NCI-H1417 (cell line): ENCODE measurements at regions not wholly inside any gene's neighbourhood (a gene's known extent, or its start where the extent isn't known, plus 50 kb on each side); places are given as distances from the start of the nearest gene placed in this dataset.
"Not testable (repeated sequence)": the region's sequence is repeated elsewhere in the genome, so short reads cannot be mapped to it uniquely, and the experiment has no call there.

Experiments
- DNase-seq, 3 experiments: peaks; one replicate each; lab custom pipeline; 2025; lab: John Stamatoyannopoulos, UW

GRCh38 chr13:50596776-50597203 lies 246.7 kb downstream of the DLEU7 start:
- DNase-seq = peak in 2 of 3 experiments; percentile 19 to 63

GRCh38 chr13:50598338-50598737 lies 245.2 kb downstream of the DLEU7 start:
- no peak for DNase-seq

- no peak for DNase-seq
Measured at GRCh38 chr13:50599046-50599445, 244.4 kb downstream of the DLEU7 start.

GRCh38 chr13:50599927-50600326 lies 243.6 kb downstream of the DLEU7 start:
- no peak for DNase-seq

- DNase-seq = no peak
Measured at GRCh38 chr13:50608370-50608769, 235.1 kb downstream of the DLEU7 start.

GRCh38 chr13:50609011-50609410 lies 234.5 kb downstream of the DLEU7 start:
- no peak for DNase-seq

- DNase-seq = no peak
Measured at GRCh38 chr13:50610238-50610637, 233.3 kb downstream of the DLEU7 start.

- no peak for DNase-seq
Measured at GRCh38 chr13:50611117-50611781, 232.2 kb downstream of the DLEU7 start.

- DNase-seq = peak in 2 of 3 experiments; percentile 29 to 35
Measured at GRCh38 chr13:50612717-50613116, 230.8 kb downstream of the DLEU7 start.

- no peak for DNase-seq
Measured at GRCh38 chr13:50613356-50613831, 230.1 kb downstream of the DLEU7 start.

- DNase-seq = no peak
Measured at GRCh38 chr13:50615234-50615633, 228.3 kb downstream of the DLEU7 start.

- DNase-seq = no peak
Measured at GRCh38 chr13:50616101-50616500, 227.4 kb downstream of the DLEU7 start.

GRCh38 chr13:50617134-50617721 lies 226.3 kb downstream of the DLEU7 start:
- no peak for DNase-seq

GRCh38 chr13:50618206-50618605 lies 225.3 kb downstream of the DLEU7 start:
- DNase-seq = no peak

- no peak for DNase-seq
Measured at GRCh38 chr13:50626101-50626547, 217.4 kb downstream of the DLEU7 start.

- DNase-seq = no peak
Measured at GRCh38 chr13:50627111-50627510, 216.4 kb downstream of the DLEU7 start.

- DNase-seq = not testable (repeated sequence)
Measured at GRCh38 chr13:50628512-50628911, 215.0 kb downstream of the DLEU7 start.

- peak in 1 of 3 experiments; percentile 23 for DNase-seq
Measured at GRCh38 chr13:50629497-50629896, 214.0 kb downstream of the DLEU7 start.

- DNase-seq = no peak
Measured at GRCh38 chr13:50629966-50630365, 213.5 kb downstream of the DLEU7 start.

GRCh38 chr13:50631041-50631440 lies 212.5 kb downstream of the DLEU7 start:
- no peak for DNase-seq

- no peak for DNase-seq
Measured at GRCh38 chr13:50634339-50634738, 209.2 kb downstream of the DLEU7 start.

- DNase-seq = no peak
Measured at GRCh38 chr13:50635504-50635903, 208.0 kb downstream of the DLEU7 start.

GRCh38 chr13:50636007-50636704 lies 207.3 kb downstream of the DLEU7 start:
- DNase-seq = peak in 1 of 3 experiments; percentile 42
